ENCODE measurements at regions not wholly inside any gene's neighbourhood (a gene's known extent, or its start where the extent isn't known, plus 50 kb on each side); places are given as distances from the start of the nearest gene placed in this dataset.

DNA sequence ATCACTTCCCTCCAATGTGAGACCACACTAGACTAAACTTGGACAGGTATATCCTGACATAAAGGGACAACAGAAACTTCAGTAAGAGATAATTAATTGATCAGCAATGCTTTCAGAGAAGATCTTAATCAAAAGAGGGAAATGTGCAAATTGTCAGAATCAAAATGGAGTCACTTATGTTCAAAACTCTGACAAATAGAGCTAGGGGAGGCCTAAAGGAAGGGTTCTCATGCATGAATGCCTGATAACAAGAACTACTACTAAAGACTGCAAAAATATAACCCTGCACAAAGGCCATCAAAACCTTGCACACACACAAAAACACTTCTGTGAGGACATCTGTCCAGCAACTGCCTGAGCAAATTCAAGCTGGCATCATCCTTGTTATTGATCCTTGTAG is 637.5 kb upstream of the INTU start:
- Mint-ChIP-seq H3K9me3 (ENCODE audit: unreplicated experiment) (no peaks in the 10 kb centered on the region), H3K36me3 (ENCODE audit: low read depth, unreplicated experiment) (no peaks in the 10 kb centered on the region), H3K27ac (ENCODE audit: unreplicated experiment) (no peak overlapping the region), H3K4me3 (ENCODE audit: unreplicated experiment) (no peak overlapping the region), H3K27me3 (ENCODE audit: low read depth, unreplicated experiment) (no peaks in the 10 kb centered on the region), H3K4me1 (ENCODE audit: low read depth, unreplicated experiment) (no peaks in the 10 kb centered on the region)
- Histone ChIP-seq H4K20me1 (ENCODE audit: insufficient read depth, low read length) (no peaks in the 10 kb centered on the region), H3K27ac (ENCODE audit: low read depth, low read length) (no peak overlapping the region), H3K9ac (ENCODE audit: low read length) (no peak overlapping the region), H3K4me2 (ENCODE audit: low read length) (no peak overlapping the region), H3K9me3 (ENCODE audit: insufficient read depth, low read depth, low read length) (no peaks in the 10 kb centered on the region), H3K36me3 (ENCODE audit: insufficient read depth, low read length) (no peaks in the 10 kb centered on the region), H2AFZ (ENCODE audit: low read depth, low read length) (no peak overlapping the region), H3K4me3 (ENCODE audit: insufficient read depth, low read depth, low read length) (no peak overlapping the region), H3K27me3 (ENCODE audit: insufficient read depth, low read length) (no peaks in the 10 kb centered on the region), H3K79me2 (ENCODE audit: insufficient read depth, low read length) (no peaks in the 10 kb centered on the region), H3K4me1 (ENCODE audit: insufficient read depth, low read length) (no peaks in the 10 kb centered on the region)
- FAIRE-seq (no peak), DNase-seq (ENCODE audit: low read depth) (no peak)
- TF ChIP-seq CTCF (IDR thresholded peaks at IDR 0.05; ENCODE audit: insufficient read depth, low read depth, low read length) (no peak), EZH2 (IDR thresholded peaks at IDR 0.05; ENCODE audit: insufficient read depth, low read length) (no peak)

DNA sequence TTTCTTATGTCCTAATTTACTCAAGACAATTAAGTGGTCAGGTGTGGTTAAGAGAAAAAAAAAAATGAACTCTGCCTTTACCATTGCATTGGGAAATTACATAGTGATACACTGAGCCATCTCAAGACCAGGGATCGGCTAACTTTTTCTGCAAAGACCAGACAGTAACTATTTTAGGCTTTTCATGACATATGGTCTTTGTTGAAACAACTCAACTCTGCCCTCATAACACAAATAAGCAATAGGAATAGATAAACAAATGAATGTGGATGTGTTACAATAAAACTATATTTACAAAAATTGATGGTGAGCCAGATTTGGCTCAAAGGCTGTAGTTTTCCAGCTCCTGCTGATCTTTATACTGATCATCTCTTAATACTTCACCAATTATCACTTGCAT is 632.6 kb upstream of the INTU start:
- H3K9me3 ChIP-seq (ENCODE audit: insufficient read depth, low read depth, low read length) = no peaks in the 10 kb centered on the region
- Mint-ChIP-seq H3K27ac (ENCODE audit: unreplicated experiment) (no peak overlapping the region), H3K27me3 (ENCODE audit: low read depth, unreplicated experiment) (no peaks in the 10 kb centered on the region), H3K4me3 (ENCODE audit: unreplicated experiment) (no peak overlapping the region), H3K9me3 (ENCODE audit: unreplicated experiment) (no peaks in the 10 kb centered on the region), H3K36me3 (ENCODE audit: low read depth, unreplicated experiment) (no peaks in the 10 kb centered on the region), H3K4me1 (ENCODE audit: low read depth, unreplicated experiment) (no peaks in the 10 kb centered on the region)
- FAIRE-seq = no peak
- no peak overlapping the region for H3K27ac ChIP-seq (ENCODE audit: low read depth, low read length)
- H3K4me1 ChIP-seq (ENCODE audit: insufficient read depth, low read length) = no peaks in the 10 kb centered on the region
- DNase-seq (ENCODE audit: low read depth) = no peak
- H3K79me2 ChIP-seq (ENCODE audit: insufficient read depth, low read length) = no peaks in the 10 kb centered on the region
- H2AFZ ChIP-seq (ENCODE audit: low read depth, low read length) = no peak overlapping the region
- H3K9ac ChIP-seq (ENCODE audit: low read length) = no peak overlapping the region
- no peak for TF ChIP-seq EZH2 (IDR thresholded peaks at IDR 0.05; ENCODE audit: insufficient read depth, low read length)
- TF ChIP-seq CTCF (IDR thresholded peaks at IDR 0.05; ENCODE audit: insufficient read depth, low read depth, low read length) = no peak
- H4K20me1 ChIP-seq (ENCODE audit: insufficient read depth, low read length) = no peaks in the 10 kb centered on the region
- H3K36me3 ChIP-seq (ENCODE audit: insufficient read depth, low read length) = no peaks in the 10 kb centered on the region
- H3K4me2 ChIP-seq (ENCODE audit: low read length) = no peak overlapping the region
- H3K4me3 ChIP-seq (ENCODE audit: insufficient read depth, low read depth, low read length) = no peak overlapping the region
- H3K27me3 ChIP-seq (ENCODE audit: insufficient read depth, low read length) = no peaks in the 10 kb centered on the region

- no peaks in the 10 kb centered on the region for H3K4me1 Mint-ChIP-seq (ENCODE audit: low read depth, unreplicated experiment)
- FAIRE-seq = no peak
- no peaks in the 10 kb centered on the region for H3K9me3 Mint-ChIP-seq (ENCODE audit: unreplicated experiment)
- Histone ChIP-seq H3K36me3 (ENCODE audit: insufficient read depth, low read length) (no peaks in the 10 kb centered on the region), H4K20me1 (ENCODE audit: insufficient read depth, low read length) (no peaks in the 10 kb centered on the region), H3K79me2 (ENCODE audit: insufficient read depth, low read length) (no peaks in the 10 kb centered on the region), H3K27ac (ENCODE audit: low read depth, low read length) (no peak overlapping the region), H2AFZ (ENCODE audit: low read depth, low read length) (no peak overlapping the region), H3K27me3 (ENCODE audit: insufficient read depth, low read length) (no peaks in the 10 kb centered on the region), H3K4me3 (ENCODE audit: insufficient read depth, low read depth, low read length) (no peak overlapping the region), H3K4me2 (ENCODE audit: low read length) (no peak overlapping the region), H3K9me3 (ENCODE audit: insufficient read depth, low read depth, low read length) (no peaks in the 10 kb centered on the region), H3K4me1 (ENCODE audit: insufficient read depth, low read length) (no peaks in the 10 kb centered on the region), H3K9ac (ENCODE audit: low read length) (no peak overlapping the region)
- no peak for TF ChIP-seq CTCF (IDR thresholded peaks at IDR 0.05; ENCODE audit: insufficient read depth, low read depth, low read length)
- no peak for TF ChIP-seq EZH2 (IDR thresholded peaks at IDR 0.05; ENCODE audit: insufficient read depth, low read length)
- no peaks in the 10 kb centered on the region for H3K27me3 Mint-ChIP-seq (ENCODE audit: low read depth, unreplicated experiment)
- no peak overlapping the region for H3K27ac Mint-ChIP-seq (ENCODE audit: unreplicated experiment)
- H3K4me3 Mint-ChIP-seq (ENCODE audit: unreplicated experiment) = no peak overlapping the region
- H3K36me3 Mint-ChIP-seq (ENCODE audit: low read depth, unreplicated experiment) = no peaks in the 10 kb centered on the region
- no peak for DNase-seq (ENCODE audit: low read depth)
Measured at GRCh38 chr4:127000846-127001245, 631.9 kb upstream of the INTU start.
